ENCODE measurements at regions not wholly inside any gene's neighbourhood (a gene's known extent, or its start where the extent isn't known, plus 50 kb on each side); places are given as distances from the start of the nearest gene placed in this dataset.

- TF ChIP-seq CTCF (IDR thresholded peaks at IDR 0.05): no peak
- no peak for TF ChIP-seq POLR2A (IDR thresholded peaks at IDR 0.05)
- no peak for TF ChIP-seq EP300 (IDR thresholded peaks at IDR 0.05)
- TF ChIP-seq POLR2AphosphoS5 (IDR thresholded peaks at IDR 0.05): no peak
Observed at GRCh38 chr2:198994678-198995077, 463.1 kb downstream of the SATB2 start.

Measured in suprapubic skin (tissue), 4 donors.